Omental fat pad (tissue), 3 donors: ENCODE measurements at regions not wholly inside any gene's neighbourhood (a gene's known extent, or its start where the extent isn't known, plus 50 kb on each side); places are given as distances from the start of the nearest gene placed in this dataset.

Experiments used
- ATAC-seq: fragments of 150-250 bp; one replicate; pipeline ENCODE4 v1.9.1; 2016; ENCODE audit warnings: mild to moderate bottlenecking, moderate library complexity; ENCODE audit not compliant: low FRiP score
- DNase-seq: peaks from one replicate; pipeline ENCODE4 v3.0.0-alpha.2; 2019; ENCODE audit warnings: low spot score
- TF ChIP-seq, protein P1 (sequence below), 3 donors: fragments of 450-650 bp; IDR thresholded peaks; one replicate each; pipeline ENCODE4 v1.5.1; 2016 to 2017; ENCODE audit warnings: antibody characterized with exemption in 3 of 3, mild to moderate bottlenecking in 3 of 3, moderate library complexity in 2 of 3

DNA sequence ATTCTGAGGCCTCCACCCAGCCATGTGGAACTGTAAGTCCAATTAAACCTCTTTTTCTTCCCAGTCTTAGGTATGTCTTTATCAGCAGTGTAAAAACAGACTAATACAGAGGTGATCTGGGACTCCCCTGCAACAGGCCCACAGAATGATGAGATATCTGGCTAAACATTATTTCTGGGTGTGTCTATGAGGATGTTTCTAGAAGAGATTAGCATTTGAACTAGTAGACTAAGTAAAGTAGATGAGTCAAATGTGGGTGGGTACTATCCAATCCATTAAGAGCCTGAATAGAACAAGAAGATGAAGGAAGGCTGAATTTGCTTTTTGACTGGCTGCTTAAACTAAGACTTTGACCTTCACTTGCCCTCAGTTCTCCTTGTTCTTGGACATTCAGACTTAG is 396.5 kb upstream of the LRRC7 start:
- ATAC-seq (no peak), DNase-seq (no peak)
- TF ChIP-seq, protein P1, sequence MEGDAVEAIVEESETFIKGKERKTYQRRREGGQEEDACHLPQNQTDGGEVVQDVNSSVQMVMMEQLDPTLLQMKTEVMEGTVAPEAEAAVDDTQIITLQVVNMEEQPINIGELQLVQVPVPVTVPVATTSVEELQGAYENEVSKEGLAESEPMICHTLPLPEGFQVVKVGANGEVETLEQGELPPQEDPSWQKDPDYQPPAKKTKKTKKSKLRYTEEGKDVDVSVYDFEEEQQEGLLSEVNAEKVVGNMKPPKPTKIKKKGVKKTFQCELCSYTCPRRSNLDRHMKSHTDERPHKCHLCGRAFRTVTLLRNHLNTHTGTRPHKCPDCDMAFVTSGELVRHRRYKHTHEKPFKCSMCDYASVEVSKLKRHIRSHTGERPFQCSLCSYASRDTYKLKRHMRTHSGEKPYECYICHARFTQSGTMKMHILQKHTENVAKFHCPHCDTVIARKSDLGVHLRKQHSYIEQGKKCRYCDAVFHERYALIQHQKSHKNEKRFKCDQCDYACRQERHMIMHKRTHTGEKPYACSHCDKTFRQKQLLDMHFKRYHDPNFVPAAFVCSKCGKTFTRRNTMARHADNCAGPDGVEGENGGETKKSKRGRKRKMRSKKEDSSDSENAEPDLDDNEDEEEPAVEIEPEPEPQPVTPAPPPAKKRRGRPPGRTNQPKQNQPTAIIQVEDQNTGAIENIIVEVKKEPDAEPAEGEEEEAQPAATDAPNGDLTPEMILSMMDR (IDR thresholded peaks at IDR 0.05), result no peak

DNA sequence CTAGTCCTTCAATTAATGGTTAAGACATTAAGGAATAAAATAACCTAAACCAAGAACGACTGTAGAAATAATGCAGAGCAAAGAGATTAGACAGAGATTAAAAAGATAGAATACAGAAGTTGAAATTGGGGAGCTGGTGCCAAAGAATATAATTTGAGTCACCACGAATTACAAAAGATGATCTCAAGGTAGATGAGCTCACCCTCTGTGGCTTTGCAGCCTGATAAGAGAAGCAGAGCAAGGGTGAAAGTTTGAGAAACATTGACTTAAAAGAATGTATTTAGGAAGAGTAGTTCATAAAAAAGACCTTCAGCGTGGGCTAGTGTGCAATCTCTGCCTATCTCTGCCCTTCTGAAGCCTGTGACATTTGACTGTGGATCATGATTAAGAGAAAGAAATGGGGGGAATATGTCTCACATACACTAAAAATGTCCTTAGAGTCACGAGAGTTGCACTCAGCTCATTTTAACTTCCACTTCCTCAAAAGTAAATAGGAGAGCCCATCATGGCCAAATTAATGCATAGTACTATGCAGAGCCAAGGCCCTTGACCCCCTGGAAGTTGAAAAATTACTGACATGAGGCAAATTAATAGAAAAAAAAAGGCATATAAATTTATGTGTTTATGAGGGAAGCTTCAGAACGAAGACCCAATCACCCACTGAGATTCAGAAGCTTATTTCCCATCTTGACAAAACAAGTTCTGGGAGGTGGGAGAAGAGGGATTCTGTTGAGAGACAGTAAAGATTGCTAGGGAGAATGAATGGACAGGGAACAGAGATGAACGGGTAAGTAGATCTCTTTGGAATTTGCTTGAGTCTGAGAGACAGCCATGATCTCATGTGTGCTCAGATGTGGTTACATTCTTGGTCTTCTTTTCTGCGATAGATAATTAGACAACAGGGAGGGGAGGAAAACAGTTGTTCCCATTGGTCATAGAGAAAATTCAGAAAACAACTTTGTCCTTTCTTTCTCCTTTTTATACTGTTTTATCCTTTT is 395.4 kb upstream of the LRRC7 start:
- ATAC-seq (no peak), DNase-seq (no peak)
- TF ChIP-seq, protein P1 (IDR thresholded peaks at IDR 0.05), result no peak

DNA sequence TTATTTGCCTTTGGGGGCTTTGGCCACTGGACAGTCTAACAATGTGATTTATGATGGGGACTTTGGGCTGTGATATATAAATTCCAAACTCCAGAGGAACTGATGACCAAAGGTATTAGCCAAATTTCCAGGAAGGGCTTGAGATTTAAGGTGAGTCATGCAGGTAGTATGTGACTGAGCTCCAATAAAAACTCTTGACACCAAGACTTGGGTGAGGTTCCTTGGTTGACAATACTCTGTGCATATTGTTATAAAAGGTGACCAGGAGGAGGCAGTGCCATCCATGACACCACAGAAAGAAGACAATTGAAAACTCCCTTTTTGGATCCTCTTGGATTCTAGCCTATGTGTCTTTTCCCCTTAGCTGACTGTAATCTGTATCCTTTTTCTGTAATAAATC is 392.7 kb upstream of the LRRC7 start:
- no peak for ATAC-seq
- TF ChIP-seq, protein P1 (IDR thresholded peaks at IDR 0.05), result no peak
- DNase-seq, result no peak

DNA sequence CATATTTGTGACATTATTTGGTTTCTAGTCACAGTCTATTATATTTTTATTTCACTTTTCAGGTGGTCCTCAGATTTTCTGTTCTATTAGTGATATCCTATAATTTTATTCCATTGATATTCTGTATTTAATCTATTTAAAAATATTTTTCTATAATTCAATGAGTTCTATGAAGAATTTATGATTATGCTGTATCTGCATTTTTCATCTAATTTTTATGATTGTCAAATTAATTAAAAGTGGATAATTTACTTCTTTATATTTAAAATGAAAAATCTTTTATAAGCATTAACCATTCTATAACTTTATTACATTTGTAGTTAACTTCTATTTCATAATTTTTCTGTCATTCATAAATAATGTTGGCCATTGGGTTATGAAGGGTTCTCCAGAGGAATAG is 387.4 kb upstream of the LRRC7 start:
- ATAC-seq (no peak), DNase-seq (no peak)
- TF ChIP-seq, protein P1 (IDR thresholded peaks at IDR 0.05), result no peak

DNA sequence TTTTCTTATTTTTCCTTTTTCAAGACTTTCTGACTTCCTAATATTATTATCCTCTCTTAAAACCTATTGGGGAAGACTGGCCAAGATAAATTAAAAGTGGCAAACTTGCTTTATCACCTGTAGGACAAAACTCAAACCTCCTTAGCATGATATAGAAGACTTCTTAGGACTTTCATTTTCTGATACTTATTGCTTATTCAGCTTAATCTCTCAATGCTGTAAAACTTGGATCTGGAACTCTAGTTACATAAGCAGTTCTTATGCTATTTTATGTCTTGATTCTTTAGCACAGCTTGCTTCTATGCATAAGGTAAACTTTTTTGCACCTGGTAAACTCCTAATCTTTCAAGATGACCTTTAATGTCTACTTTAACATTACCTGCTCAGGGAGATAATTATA is 382.3 kb upstream of the LRRC7 start:
- TF ChIP-seq, protein P1 (IDR thresholded peaks at IDR 0.05), result no peak
- ATAC-seq, result no peak
- no peak for DNase-seq

DNA sequence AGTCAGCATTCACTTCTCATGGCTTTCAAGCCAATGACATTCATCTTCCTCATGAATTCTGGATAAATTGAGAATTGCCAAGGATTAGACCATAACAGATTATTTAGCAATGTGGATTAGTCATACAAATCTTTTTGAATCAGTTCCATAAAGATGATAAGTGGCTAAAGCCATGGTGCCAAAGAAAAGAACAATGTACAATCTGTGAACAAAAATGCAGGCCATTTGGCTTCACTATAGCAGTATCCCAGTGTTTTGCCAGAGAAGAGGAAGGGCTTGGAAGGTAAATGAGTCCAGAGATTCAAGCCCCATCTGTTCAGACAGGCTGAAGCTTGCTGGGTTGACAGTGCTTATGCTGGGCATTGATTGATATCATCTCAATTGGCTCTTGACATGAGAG is 376.4 kb upstream of the LRRC7 start:
- ATAC-seq, result no peak
- TF ChIP-seq, protein P1 (IDR thresholded peaks at IDR 0.05), result no peak

DNA sequence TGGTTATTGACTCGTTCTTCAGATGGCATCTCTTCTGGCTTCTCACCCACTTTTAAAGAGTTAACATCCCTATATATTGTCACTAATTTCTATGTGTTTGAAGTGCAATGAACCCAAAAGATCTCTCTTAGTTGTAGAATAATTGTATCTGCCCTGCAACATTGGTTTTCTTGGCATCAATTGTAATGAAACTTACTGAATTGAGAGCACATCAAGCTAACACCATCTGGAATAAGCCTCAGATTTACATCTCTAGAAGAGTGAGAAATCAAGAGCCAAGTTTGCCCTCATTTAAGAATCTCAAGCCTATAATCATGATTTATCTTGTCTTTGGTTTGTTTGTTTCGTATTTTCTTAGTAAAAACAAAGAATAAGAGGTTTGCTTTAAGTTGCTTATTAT is 372.6 kb upstream of the LRRC7 start:
- ATAC-seq (no peak), DNase-seq (no peak)
- TF ChIP-seq, protein P1 (IDR thresholded peaks at IDR 0.05), result no peak

More for the DNA sequence above, 376.4 kb upstream of the LRRC7 start:
- no peak for DNase-seq
